Liver (tissue), 8 donors: ENCODE measurements at regions not wholly inside any gene's neighbourhood (a gene's known extent, or its start where the extent isn't known, plus 50 kb on each side); places are given as distances from the start of the nearest gene placed in this dataset.

Experiments used
- DNase-seq: peaks from one replicate; pipeline ENCODE4 v3.0.0-alpha.2; 2017; ENCODE audit warnings: low spot score
- H3K27ac ChIP-seq, 2 donors: one replicate each; pipeline ENCODE4 v1.7.0; 2013; ENCODE audit warnings: inconsistent platforms in 2 of 2, low read length in 2 of 2, control low read depth in 1 of 2, low read depth in 1 of 2, mild to moderate bottlenecking in 1 of 2
- H3K27me3 ChIP-seq, 4 donors: one replicate each; pipeline versions ENCODE4 v1.6.1 to v1.7.0; 2013; ENCODE audit warnings: low read length in 3 of 4, inconsistent platforms in 1 of 4, mild to moderate bottlenecking in 1 of 4, moderate library complexity in 1 of 4; ENCODE audit not compliant: control insufficient read depth in 4 of 4, insufficient read depth in 4 of 4
- H3K36me3 ChIP-seq, 4 donors: one replicate each; pipeline versions ENCODE4 v1.6.1 to v1.7.0; 2013; ENCODE audit warnings: low read length in 3 of 4, mild to moderate bottlenecking in 3 of 4, low read depth in 1 of 4, moderate library complexity in 1 of 4; ENCODE audit not compliant: control insufficient read depth in 4 of 4, insufficient read depth in 3 of 4
- H3K4me1 ChIP-seq, 4 donors: one replicate each; pipeline versions ENCODE4 v1.6.1 to v1.7.0; 2013; ENCODE audit warnings: low read length in 3 of 4, mild to moderate bottlenecking in 3 of 4, moderate library complexity in 1 of 4; ENCODE audit not compliant: control insufficient read depth in 4 of 4, insufficient read depth in 4 of 4
- H3K4me3 ChIP-seq, 3 donors: one replicate each; pipeline versions ENCODE4 v1.6.1 to v1.7.0; 2013; ENCODE audit warnings: low read length in 3 of 3, control low read depth in 1 of 3, low read depth in 1 of 3, mild to moderate bottlenecking in 1 of 3
- H3K9ac ChIP-seq, 2 donors: one replicate each; pipeline ENCODE4 v1.7.0; 2013; ENCODE audit warnings: low read length in 2 of 2, mild to moderate bottlenecking in 2 of 2, moderate library complexity in 2 of 2, control low read depth in 1 of 2, low read depth in 1 of 2
- H3K9me3 ChIP-seq, 4 donors: one replicate each; pipeline versions ENCODE4 v1.6.1 to v1.7.0; 2013; ENCODE audit warnings: low read length in 3 of 4; ENCODE audit not compliant: control insufficient read depth in 4 of 4
- EGR1 ChIP-seq, 2 donors: IDR thresholded peaks; 2 replicates each; pipeline ENCODE4 v1.6.1; 2016 to 2018; ENCODE audit warnings: antibody characterized with exemption in 2 of 2, low read depth in 2 of 2
- FOXA1 ChIP-seq: IDR thresholded peaks from 2 replicates; pipeline ENCODE4 v1.6.1; 2016; ENCODE audit warnings: antibody characterized with exemption
- FOXA2 ChIP-seq: IDR thresholded peaks from 2 replicates; pipeline ENCODE4 v1.6.1; 2016; ENCODE audit warnings: antibody characterized with exemption
- GABPA ChIP-seq, 2 donors: IDR thresholded peaks in 1 of 2; conservative IDR thresholded peaks in 1 of 2; 2 replicates each; pipeline ENCODE4 v1.6.1; 2016; ENCODE audit warnings: antibody characterized with exemption in 2 of 2, mild to moderate bottlenecking in 1 of 2, moderate library complexity in 1 of 2
- HNF4A ChIP-seq, 2 donors: conservative IDR thresholded peaks; 2 replicates each; pipeline ENCODE4 v1.6.1; 2016; ENCODE audit warnings: antibody characterized with exemption in 2 of 2, mild to moderate bottlenecking in 2 of 2
- HNF4G ChIP-seq: IDR thresholded peaks from 2 replicates; pipeline ENCODE4 v1.6.1; 2016; ENCODE audit warnings: antibody characterized with exemption
- JUND ChIP-seq, 2 donors: IDR thresholded peaks; 2 replicates each; pipeline ENCODE4 v1.6.1; 2016; ENCODE audit warnings: antibody characterized with exemption in 2 of 2
- NR2F2 ChIP-seq: IDR thresholded peaks from 2 replicates; pipeline ENCODE4 v1.6.1; 2016; ENCODE audit warnings: antibody characterized with exemption
- RAD21 ChIP-seq, 2 donors: IDR thresholded peaks; 2 replicates each; pipeline ENCODE4 v1.6.1; 2016; ENCODE audit warnings: antibody characterized with exemption in 2 of 2, mild to moderate bottlenecking in 2 of 2
- RXRA ChIP-seq, 2 donors: IDR thresholded peaks; 2 replicates each; pipeline ENCODE4 v1.6.1; 2017 to 2018; ENCODE audit warnings: antibody characterized with exemption in 2 of 2, mild to moderate bottlenecking in 1 of 2
- SP1 ChIP-seq: IDR thresholded peaks from 2 replicates; pipeline ENCODE4 v1.6.1; 2018; ENCODE audit warnings: antibody characterized with exemption, mild to moderate bottlenecking
- TAF1 ChIP-seq: conservative IDR thresholded peaks from 2 replicates; pipeline ENCODE4 v1.6.1; 2016; ENCODE audit warnings: antibody characterized with exemption, mild to moderate bottlenecking
- YY1 ChIP-seq: IDR thresholded peaks from 2 replicates; pipeline ENCODE4 v1.6.1; 2016; ENCODE audit warnings: antibody characterized with exemption, mild to moderate bottlenecking
- WGBS: extraction: QIAGEN DNeasy Blood & Tissue Kit; methylation state at CpG from one replicate; pipeline ENCODE4 v1.1.7; 2013; 5-methylcytosine and 5-hydroxymethylcytosine counted together
- TF ChIP-seq, protein P1 (sequence below): IDR thresholded peaks from 2 replicates; pipeline ENCODE4 v1.6.1; 2016; ENCODE audit warnings: antibody characterized with exemption
- TF ChIP-seq, protein P2 (sequence below): IDR thresholded peaks from 2 replicates; pipeline ENCODE4 v1.6.1; 2016; ENCODE audit warnings: antibody characterized with exemption, mild to moderate bottlenecking
- TF ChIP-seq, protein P3 (sequence below): IDR thresholded peaks from 2 replicates; pipeline ENCODE4 v1.6.1; 2016; ENCODE audit warnings: antibody characterized with exemption
- TF ChIP-seq, protein P4 (sequence below): fragments of 150-350 bp; IDR thresholded peaks from 2 replicates; pipeline ENCODE4 v1.5.1; 2017; ENCODE audit warnings: improper control_type of control experiment, low read depth, low read length; ENCODE audit not compliant: missing input control
- donor health status: healthy.
- donor health status: healthy.
- donor health status: healthy.
- donor health status: healthy.
- donor health status: healthy.

DNA sequence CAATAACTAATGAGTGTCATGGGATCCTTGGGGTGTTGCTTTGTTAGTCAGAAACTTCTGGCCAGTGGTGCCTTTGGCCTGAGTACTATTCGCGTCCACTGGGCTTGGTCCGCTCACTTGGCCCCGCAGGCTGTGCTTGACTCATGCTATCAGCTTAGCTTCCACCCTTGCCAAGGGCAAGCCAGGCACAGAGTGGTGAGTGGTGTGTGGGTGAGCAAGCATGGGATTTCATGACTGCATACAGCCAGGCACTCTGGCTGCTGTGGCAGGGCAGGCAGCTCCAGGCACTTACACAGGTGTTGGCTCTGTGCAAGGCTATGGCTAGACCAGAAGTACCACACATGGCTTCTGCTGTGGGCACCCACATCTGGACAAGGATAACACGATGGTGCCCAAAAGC lies 1026.3 kb downstream of the PCDH19 start:
- Histone ChIP-seq H3K9ac (no peak overlapping the region), H3K9me3 (peaks cover 0 to 11% (median under 1%) of the 10 kb centered on the region in 4 donors), H3K4me3 (peak overlapping the region in 2 of 3 donors; percentile 4 to 14), H3K27me3 (no peaks in the 10 kb centered on the region), H3K27ac (no peak overlapping the region), H3K4me1 (no peaks in the 10 kb centered on the region), H3K36me3 (no peaks in the 10 kb centered on the region)
- WGBS = 93% methylated on average over 5 of the region's 5 CpGs
- no peak for TF ChIP-seq NR2F2
- TF ChIP-seq, protein P1, sequence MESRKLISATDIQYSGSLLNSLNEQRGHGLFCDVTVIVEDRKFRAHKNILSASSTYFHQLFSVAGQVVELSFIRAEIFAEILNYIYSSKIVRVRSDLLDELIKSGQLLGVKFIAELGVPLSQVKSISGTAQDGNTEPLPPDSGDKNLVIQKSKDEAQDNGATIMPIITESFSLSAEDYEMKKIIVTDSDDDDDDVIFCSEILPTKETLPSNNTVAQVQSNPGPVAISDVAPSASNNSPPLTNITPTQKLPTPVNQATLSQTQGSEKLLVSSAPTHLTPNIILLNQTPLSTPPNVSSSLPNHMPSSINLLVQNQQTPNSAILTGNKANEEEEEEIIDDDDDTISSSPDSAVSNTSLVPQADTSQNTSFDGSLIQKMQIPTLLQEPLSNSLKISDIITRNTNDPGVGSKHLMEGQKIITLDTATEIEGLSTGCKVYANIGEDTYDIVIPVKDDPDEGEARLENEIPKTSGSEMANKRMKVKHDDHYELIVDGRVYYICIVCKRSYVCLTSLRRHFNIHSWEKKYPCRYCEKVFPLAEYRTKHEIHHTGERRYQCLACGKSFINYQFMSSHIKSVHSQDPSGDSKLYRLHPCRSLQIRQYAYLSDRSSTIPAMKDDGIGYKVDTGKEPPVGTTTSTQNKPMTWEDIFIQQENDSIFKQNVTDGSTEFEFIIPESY = no peak
- no peak for TF ChIP-seq RXRA (IDR thresholded peaks at IDR 0.05)
- TF ChIP-seq EGR1 (IDR thresholded peaks at IDR 0.05; ENCODE audit: low read depth in 2 of 2) = no peak
- TF ChIP-seq HNF4G = no peak
- TF ChIP-seq, protein P2, sequence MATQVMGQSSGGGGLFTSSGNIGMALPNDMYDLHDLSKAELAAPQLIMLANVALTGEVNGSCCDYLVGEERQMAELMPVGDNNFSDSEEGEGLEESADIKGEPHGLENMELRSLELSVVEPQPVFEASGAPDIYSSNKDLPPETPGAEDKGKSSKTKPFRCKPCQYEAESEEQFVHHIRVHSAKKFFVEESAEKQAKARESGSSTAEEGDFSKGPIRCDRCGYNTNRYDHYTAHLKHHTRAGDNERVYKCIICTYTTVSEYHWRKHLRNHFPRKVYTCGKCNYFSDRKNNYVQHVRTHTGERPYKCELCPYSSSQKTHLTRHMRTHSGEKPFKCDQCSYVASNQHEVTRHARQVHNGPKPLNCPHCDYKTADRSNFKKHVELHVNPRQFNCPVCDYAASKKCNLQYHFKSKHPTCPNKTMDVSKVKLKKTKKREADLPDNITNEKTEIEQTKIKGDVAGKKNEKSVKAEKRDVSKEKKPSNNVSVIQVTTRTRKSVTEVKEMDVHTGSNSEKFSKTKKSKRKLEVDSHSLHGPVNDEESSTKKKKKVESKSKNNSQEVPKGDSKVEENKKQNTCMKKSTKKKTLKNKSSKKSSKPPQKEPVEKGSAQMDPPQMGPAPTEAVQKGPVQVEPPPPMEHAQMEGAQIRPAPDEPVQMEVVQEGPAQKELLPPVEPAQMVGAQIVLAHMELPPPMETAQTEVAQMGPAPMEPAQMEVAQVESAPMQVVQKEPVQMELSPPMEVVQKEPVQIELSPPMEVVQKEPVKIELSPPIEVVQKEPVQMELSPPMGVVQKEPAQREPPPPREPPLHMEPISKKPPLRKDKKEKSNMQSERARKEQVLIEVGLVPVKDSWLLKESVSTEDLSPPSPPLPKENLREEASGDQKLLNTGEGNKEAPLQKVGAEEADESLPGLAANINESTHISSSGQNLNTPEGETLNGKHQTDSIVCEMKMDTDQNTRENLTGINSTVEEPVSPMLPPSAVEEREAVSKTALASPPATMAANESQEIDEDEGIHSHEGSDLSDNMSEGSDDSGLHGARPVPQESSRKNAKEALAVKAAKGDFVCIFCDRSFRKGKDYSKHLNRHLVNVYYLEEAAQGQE = no peak
- TF ChIP-seq GABPA (IDR thresholded peaks at IDR 0.05 in 1 of 2, conservative IDR thresholded peaks at IDR 0.05 in 1 of 2) = no peak
- no peak for TF ChIP-seq YY1
- no peak for TF ChIP-seq RAD21 (IDR thresholded peaks at IDR 0.05)
- TF ChIP-seq, protein P3, sequence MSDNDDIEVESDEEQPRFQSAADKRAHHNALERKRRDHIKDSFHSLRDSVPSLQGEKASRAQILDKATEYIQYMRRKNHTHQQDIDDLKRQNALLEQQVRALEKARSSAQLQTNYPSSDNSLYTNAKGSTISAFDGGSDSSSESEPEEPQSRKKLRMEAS = no peak
- TF ChIP-seq SP1 = no peak
- TF ChIP-seq JUND (IDR thresholded peaks at IDR 0.05) = no peak
- TF ChIP-seq, protein P4, sequence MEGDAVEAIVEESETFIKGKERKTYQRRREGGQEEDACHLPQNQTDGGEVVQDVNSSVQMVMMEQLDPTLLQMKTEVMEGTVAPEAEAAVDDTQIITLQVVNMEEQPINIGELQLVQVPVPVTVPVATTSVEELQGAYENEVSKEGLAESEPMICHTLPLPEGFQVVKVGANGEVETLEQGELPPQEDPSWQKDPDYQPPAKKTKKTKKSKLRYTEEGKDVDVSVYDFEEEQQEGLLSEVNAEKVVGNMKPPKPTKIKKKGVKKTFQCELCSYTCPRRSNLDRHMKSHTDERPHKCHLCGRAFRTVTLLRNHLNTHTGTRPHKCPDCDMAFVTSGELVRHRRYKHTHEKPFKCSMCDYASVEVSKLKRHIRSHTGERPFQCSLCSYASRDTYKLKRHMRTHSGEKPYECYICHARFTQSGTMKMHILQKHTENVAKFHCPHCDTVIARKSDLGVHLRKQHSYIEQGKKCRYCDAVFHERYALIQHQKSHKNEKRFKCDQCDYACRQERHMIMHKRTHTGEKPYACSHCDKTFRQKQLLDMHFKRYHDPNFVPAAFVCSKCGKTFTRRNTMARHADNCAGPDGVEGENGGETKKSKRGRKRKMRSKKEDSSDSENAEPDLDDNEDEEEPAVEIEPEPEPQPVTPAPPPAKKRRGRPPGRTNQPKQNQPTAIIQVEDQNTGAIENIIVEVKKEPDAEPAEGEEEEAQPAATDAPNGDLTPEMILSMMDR = no peak
- TF ChIP-seq TAF1 = no peak
- no peak for TF ChIP-seq FOXA1
- TF ChIP-seq HNF4A (conservative IDR thresholded peaks at IDR 0.05) = no peak
- TF ChIP-seq FOXA2 = no peak
- no peak for DNase-seq
